Lower leg skin (tissue), 4 donors: ENCODE measurements at regions not wholly inside any gene's neighbourhood (a gene's known extent, or its start where the extent isn't known, plus 50 kb on each side); places are given as distances from the start of the nearest gene placed in this dataset.

ENCODE experiments used
- DNase-seq, 2 donors: peaks; one replicate each; pipeline ENCODE4 v3.0.0-alpha.2; 2019; ENCODE audit warnings: low spot score in 2 of 2
- H3K4me3 ChIP-seq: fragments of 200-600 bp; sonication (generic); 2 replicates; pipeline ENCODE4 v1.5.1; 2017; ENCODE audit warnings: mild to moderate bottlenecking, low read depth; ENCODE audit not compliant: poor library complexity, severe bottlenecking
- CTCF ChIP-seq, 3 donors: fragments of 450-650 bp; IDR thresholded peaks; one replicate each; pipeline ENCODE4 v1.5.1; 2016; ENCODE audit warnings: antibody characterized with exemption in 3 of 3, mild to moderate bottlenecking in 3 of 3, moderate library complexity in 2 of 3
- POLR2A ChIP-seq, 2 donors: fragments of 450-650 bp; IDR thresholded peaks; one replicate each; pipeline ENCODE4 v1.6.1; 2016 to 2017; ENCODE audit warnings: antibody characterized with exemption in 2 of 2, mild to moderate bottlenecking in 1 of 2, moderate library complexity in 1 of 2
- WGBS, 2 donors: methylation state at CpG; one replicate each; pipeline ENCODE4 v1.1.5; 2018; 5-methylcytosine and 5-hydroxymethylcytosine counted together
- intact Hi-C: fragments of 100-400 bp; cut with DNase I; formaldehyde crosslinking; loops from one replicate; pipeline ENCODE4 v1.15.0; 2023; ENCODE audit warnings: low total_unique reads

GRCh38 chr1:70666381-70667140 is 255.5 kb downstream of the CTH start:
- no peak overlapping the region for H3K4me3 ChIP-seq
- intact Hi-C loops: no loop called here
- TF ChIP-seq CTCF (IDR thresholded peaks at IDR 0.05): no peak
- TF ChIP-seq POLR2A (IDR thresholded peaks at IDR 0.05): no peak
- WGBS, 2 donors: 79% methylated on average over 8 of the region's 8 CpGs
- no peak for DNase-seq

DNA sequence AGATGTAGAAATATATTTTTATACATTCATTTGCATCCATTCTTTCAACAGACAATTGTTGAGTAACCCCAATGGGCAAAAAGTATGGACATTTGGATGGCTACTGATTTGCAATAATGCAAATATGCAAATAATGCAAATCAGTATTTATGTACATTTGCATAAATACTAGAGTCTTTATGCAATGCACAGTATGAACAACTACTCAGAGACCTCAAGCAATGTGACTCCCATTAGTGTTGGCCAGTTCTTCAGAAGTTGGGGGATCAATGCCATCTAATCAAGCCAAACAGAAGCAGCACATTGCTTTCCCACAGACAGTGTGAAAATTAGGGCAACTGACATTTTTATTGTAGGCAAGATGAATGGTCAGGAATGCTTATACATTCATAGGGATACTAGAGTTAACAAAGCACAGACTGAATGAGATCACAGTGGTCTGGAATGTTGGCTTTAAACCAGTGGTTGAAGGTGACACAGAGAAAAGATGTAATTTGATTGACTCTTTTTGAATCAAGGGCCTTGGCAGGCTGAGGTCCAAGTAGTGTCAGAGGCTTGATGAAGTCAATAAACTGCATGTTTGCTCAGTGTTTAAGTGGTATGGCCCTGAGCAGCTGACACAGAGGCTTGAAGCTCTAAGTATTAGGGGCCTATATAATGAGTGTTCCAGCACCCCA is 256.6 kb downstream of the CTH start:
- H3K4me3 ChIP-seq: no peak overlapping the region
- intact Hi-C loops: no loop called here
- no peak for TF ChIP-seq POLR2A (IDR thresholded peaks at IDR 0.05)
- no peak for TF ChIP-seq CTCF (IDR thresholded peaks at IDR 0.05)
- no peak for DNase-seq

- intact Hi-C loops: no loop called here
- no peak for DNase-seq
- TF ChIP-seq CTCF (IDR thresholded peaks at IDR 0.05): no peak
- no peak for TF ChIP-seq POLR2A (IDR thresholded peaks at IDR 0.05)
- WGBS, 2 donors: 79 to 90% methylated on average over 4 of the region's 4 CpGs
- no peak overlapping the region for H3K4me3 ChIP-seq
Observed at GRCh38 chr1:70671006-70671405, 259.9 kb downstream of the CTH start.

DNA sequence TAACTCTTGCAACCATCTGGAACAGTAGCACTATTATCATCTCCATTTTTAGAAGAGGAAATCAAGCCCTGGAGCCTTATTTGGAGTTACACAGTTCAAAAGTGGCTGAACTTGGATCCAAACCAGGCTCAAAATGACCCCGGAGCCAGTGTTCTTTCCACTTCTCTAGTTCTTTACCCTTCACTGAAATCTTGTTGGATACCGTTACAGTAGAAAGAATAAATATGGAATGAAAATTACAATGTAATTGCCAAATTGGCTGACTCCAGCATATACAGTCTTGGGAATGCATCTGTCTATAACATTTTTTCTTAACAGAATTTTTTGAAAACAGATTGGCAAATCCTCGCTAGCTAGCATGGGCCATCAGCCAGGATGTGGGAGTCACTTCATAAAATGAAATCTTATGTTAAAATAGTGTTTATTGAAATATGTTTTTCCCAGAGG is 261.4 kb downstream of the CTH start:
- no peak for DNase-seq
- TF ChIP-seq POLR2A (IDR thresholded peaks at IDR 0.05) (no peak), CTCF (IDR thresholded peaks at IDR 0.05) (no peak)
- H3K4me3 ChIP-seq: no peak overlapping the region
- WGBS, 2 donors: 19 to 23% methylated on average over 3 of the region's 3 CpGs
- intact Hi-C loops: no loop called here

- intact Hi-C loops: no loop called here
- H3K4me3 ChIP-seq: no peak overlapping the region
- 64 to 68% methylated on average over 3 of the region's 3 CpGs for WGBS, 2 donors
- no peak for DNase-seq
- TF ChIP-seq CTCF (IDR thresholded peaks at IDR 0.05) (no peak), POLR2A (IDR thresholded peaks at IDR 0.05) (no peak)
Observed at GRCh38 chr1:70674941-70675685, 264.0 kb downstream of the CTH start.
